ELR (cell line): ENCODE measurements at regions not wholly inside any gene's neighbourhood (a gene's known extent, or its start where the extent isn't known, plus 50 kb on each side); places are given as distances from the start of the nearest gene placed in this dataset.

Experiments
- DNase-seq: peaks from one replicate; pipeline ENCODE4 v3.0.0-alpha.2; 2015; ENCODE audit warnings: low read depth

DNA sequence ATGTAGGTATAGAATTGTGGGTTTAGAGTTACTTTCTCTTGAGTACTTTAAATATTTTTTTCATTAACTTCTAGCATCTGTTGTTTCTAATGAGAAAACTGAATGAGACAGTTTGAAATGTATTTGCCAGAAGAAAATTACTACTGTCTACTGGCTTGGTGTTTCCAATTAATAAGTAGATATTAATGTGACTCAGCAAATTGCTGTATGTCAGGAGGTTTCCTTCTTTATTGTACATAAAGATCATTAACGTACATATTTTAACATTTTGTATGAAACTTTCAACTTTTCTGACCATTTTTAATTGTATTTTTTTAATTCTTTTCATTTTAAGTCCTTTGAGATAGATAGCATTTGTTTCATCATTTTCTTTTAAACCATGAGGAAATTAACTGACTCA, 135.1 kb upstream of the SLC22A23 start:
- no peak for DNase-seq

DNA sequence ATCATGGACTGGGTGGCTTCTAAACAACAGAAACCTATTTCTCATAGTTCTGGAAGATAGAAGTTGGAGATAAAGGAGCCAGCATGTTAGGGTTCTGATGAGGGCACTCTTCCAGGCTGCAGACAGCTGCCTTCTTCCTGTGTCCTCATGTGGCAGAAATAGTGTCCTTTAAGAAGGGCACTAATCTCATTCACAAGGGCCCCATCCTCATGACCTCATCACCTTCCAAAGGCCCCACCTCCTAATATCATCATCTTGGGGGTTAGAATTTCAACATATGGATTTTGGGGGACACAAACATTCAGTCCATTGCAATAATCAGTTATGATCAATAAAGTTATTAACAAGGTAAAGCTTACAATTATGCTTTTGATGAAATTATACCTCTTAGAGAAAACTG, 130.8 kb upstream of the SLC22A23 start:
- no peak for DNase-seq

DNA sequence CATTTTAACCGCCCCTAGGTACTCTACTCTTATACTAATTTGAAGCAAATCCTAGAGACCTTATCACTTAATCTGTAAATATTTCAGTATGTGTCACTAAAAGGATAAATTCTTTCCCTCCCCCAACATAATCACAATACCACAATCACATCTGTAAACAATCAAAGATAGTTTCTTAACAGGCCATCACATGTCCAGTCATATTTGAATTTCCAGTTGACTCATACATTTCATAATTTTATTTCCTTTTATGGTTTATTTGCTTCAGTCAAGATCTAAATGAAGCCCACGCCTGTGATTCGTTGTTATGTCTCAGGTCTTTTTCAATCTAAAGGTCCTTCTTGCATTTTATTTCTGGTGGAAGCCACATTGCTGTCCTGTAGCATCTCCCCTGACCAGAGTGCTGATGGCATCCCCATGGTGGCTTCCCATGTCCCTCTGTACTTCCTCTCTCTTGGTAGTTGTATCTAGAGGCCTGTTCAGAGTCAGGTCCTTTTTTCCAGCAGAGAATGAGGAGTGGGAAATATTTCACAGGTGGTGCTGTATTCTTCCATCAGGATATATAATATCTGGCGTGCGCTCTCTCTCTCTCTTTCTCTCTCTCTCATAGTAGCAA, 128.6 kb upstream of the SLC22A23 start:
- peak; percentile 90 for DNase-seq

DNA sequence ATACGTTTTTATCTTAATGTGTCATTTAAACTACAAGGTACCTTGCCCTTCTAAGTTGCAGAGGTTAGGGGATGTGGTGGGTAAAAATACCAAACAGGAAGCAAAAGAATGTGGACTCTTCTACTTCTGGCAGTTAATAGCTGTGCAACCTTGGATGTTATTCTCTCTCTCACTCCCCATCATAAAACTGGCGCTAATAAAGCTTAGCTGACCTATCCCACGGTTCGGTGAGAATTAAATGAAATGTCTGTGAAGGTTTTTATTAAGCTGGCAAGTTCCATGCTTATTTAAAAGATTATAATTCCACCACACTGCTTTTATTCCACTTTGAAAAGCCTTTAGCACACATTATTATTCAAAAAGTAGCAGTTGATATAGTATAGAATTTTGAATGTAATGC, 127.8 kb upstream of the SLC22A23 start:
- peak; percentile 41 for DNase-seq

DNA sequence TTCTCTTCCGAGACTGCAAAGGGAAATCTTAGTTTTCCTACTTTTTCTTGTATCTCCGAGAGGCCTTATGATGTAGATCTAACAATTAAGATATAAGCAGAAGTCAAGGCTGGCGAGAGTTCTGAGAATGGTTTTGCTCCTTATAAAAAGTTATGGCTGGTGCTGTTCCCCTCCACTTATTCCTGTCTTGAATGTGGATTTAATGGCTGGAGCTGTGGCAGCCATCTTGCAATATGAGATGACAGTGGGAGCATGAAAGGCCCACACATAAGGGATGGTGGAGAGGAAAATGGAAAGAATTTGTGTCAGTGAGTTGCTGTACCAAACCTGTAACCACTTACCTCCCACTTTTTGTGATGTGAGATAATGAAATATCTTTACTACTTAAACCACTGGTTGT, 124.6 kb upstream of the SLC22A23 start:
- no peak for DNase-seq

DNA sequence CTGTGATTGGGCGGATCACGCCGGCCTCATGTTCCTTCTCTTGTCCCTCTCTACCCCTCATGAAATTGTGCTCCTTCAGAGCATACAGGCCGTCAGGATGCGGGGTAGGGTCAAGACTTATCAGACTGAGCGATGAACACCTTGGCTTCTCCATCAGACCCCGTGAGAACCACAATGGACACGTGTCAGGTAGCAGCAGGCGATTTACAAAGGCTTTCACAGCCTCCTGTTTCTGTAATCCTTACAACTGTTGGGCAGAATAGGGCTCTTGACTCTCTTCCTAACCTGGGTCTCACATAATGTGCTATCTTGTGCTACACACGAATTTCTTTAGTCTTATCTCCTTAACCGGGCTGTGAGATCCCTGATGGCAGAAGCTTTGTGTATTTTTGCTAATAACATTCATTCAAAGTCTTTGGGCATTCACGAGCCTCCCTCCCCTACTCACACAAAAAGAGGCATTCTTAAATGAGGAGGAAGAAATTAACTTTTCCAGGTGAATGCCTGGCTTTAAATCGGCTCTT, 122.9 kb upstream of the SLC22A23 start:
- DNase-seq: no peak

DNA sequence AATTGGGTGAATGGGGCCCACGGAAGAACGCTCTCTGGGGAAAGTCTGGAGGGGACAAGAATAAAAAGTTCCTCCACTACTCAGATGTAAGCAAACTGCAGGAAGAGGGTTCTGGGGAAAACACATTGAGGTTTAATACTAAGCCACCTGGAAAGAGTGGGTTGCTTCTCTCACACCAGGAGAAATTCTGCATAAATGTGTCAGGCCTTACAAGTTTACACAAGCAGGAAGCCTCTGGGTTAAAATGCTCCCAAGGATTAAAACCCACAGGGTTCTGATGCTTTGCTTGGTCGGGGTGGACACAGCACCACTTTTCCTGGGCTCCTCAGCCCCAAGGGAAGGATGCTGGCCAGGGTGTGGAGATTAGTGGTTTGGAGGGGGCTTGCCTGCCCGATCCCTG, 122.1 kb upstream of the SLC22A23 start:
- no peak for DNase-seq

DNA sequence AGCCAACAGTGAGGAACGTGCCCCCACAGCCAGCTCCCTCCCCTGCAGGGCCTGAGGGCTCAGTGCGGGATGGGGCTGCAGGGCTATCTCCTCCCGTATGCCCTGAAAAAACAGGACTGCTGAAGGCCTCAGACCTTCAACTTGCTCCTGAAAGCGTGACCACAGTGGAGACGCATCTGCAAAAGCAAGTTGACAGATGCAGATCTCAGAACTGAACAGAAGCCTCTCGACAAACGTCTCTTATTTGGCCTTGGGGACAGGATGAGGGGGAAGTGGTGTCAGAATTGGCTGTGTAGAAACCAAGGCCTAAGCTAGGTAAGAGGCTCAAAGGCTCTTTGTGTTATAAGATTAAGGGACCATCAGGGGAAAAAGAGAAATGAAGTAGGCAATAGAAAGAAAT, 120.7 kb upstream of the SLC22A23 start:
- no peak for DNase-seq

DNA sequence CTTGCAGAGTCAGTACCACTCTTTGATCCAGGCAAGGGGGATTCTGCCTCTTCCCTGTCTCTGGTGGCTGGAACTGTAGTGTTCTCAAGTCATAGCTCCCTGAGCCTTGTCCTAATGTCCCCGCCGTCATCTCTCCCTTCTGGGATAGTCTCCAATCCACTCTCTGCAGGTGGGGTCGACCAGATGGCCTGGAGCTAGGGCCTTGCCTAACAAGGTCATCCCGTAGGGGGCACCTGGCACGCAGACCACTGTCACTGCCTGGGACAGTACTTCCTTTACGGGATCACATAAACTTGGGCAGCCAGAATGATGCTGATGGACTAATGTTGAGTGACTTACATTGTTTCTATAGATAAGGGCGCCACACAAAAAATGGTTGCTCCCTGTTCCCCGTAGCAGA, 118.9 kb upstream of the SLC22A23 start:
- no peak for DNase-seq

DNA sequence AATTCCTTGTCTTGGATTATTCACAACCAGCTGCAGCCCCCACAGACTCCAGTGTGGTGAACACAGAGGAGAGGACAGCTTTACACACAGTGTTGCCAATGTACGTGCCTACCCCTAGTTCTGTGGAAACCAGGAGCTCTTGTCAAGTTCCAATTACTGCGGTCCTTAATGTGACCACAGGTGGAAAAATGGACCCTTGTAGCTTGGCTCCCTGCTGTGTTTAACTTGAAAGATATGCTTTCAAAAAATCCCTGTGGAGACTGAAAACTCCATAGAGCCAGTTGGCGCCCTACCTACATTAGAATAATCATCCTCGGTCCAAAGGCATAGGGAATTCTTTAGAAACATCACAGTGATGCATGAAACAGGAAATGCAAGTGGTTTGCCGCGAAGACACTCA, 118.3 kb upstream of the SLC22A23 start:
- no peak for DNase-seq

DNA sequence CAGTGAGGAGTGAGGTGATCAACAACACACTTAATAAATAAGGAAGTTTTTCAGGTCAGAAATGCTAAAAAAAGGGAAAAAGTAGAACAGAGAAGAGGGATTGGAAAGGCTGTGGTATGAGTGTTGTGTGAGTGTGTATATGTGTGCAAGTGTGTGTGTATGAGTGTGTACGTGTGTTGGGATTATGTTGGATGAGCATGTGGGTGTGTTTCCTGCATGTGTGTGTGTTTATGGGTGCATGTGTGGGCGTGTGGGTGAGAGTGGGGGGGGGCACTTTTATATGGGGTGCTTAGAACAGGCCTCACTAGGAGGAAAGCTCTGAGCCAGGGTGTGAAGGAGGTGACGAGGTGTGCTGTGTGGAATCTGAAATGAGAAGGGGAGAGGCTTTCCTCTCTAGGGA, 116.8 kb upstream of the SLC22A23 start:
- DNase-seq: no peak

DNA sequence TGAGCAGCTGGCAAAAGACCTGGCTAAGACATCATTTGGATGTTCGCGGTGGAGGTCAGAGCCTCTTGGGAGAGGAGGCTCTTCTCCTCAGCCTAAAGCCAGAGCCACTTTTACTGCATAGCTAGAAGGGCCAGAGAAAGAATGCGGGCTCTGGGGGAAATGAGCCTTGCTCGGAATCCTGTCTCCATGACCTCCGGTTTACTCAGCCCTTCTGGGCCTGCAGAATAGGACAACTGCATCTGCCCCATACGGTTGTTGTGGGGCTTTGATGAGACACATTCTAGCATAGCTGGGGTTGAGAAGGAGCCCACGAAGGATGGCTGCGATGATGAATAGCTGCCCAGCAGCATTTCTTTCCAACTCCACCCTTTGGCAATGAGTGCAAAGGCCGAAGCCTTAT, 115.0 kb upstream of the SLC22A23 start:
- DNase-seq: no peak

DNA sequence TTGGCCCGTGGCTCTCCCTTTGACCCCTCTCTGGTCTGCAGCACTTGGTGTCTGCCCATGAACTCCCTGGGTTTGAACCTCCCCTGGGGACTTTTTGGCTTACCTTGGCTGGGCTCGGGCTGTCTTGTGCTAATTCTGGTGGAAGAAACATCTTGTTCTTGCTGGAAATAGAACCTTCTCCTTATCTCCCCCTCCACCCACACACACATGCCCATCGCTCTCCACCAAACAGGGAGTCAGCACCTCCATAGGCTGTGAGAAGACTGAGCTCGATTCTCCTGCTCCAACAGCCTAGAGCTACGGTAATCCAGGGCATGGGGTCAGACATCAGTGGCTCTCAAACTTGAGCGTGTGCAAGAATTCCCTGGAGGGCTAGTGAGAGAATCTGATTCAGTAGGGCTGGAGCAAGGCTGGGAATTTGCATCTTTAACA, 114.4 kb upstream of the SLC22A23 start:
- no peak for DNase-seq

DNA sequence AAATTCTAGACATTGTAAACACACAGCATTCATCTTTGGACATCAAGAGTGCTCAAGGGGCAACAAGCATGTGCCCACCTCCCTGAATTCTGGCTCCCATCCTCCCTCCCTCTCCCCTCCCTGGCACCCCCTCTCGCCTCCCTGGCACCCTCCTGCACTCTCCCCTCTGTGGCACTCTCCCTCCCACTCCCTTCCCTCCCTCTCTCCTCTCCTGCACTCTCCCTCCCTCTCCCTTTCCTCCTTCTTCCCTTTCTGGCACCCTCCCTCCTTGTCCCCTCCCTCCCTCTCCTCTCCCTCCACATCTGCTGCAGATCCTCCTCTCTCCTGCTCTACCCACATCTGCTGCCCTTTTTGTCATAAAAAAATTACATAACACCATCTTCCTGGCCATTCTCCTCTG, 113.0 kb upstream of the SLC22A23 start:
- no peak for DNase-seq

DNA sequence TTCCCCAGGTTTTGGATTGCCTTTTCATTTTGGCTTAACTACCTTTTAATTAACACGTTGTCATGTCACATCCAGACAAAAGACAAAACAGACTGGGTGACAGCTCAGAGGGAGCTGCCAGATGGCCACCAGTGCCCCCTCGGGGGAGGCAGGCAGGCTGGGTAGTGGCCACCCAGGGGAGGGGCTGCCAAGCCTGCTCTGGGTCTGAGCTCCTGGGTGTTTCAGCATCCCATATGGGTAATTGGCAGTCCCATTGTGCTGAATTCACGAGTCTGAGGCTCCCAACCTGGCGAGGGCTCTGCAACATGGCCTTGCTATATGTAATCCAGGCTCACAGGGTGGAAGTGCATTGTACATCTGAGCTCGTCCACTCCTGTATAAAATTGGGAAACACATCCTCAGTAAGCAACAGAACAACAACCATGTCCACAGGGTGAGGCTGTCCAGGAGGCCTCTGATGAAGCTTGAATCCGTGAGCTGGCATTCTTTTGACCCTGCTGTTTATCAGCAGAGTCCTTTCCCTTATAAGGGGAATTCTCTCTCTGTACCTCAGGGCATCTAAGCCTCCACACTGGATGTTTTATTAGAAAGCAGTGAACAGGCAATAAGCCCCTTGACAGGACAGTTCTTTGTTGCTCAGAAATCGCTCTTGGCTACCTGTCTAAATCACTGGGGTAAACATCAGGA, 111.7 kb upstream of the SLC22A23 start:
- DNase-seq: no peak

DNA sequence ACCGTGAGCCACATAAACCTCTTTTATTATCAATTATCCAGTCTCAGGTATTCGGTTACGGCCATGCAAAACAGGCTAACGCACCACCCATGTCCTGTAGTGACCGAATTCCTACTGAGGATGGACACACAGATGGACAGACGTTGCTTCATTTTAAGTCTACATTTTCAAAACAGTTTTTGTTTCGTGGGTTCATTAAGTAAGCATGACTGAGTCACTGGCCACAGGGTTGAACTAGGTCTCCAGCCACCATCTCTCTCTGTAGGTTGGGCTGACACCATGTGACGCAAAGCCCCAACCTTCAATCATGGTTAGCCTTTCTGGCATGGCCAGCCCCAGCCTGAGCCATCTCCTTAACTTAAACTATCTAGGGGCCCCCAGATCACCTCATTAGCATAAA, 110.0 kb upstream of the SLC22A23 start:
- peak; percentile 60 for DNase-seq

DNA sequence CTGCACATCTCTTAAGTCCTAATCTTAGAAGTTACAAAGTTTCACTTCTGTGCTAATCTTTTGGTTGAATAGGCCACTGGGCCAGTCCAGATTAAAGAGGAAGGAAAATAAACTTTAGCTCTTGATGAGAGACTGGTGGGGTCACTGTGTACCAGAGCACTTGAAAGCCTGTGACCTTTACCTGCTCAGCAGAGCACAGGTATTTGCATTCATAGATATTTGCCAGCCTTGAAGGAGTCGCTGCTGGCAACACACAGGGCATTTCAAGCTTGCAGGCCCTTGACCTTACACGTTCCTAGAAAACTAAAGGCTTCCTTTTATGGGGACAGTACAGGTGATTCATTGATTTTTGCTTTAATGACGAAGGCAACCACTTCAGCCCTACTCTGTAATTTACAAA, 108.4 kb upstream of the SLC22A23 start:
- DNase-seq: no peak

DNA sequence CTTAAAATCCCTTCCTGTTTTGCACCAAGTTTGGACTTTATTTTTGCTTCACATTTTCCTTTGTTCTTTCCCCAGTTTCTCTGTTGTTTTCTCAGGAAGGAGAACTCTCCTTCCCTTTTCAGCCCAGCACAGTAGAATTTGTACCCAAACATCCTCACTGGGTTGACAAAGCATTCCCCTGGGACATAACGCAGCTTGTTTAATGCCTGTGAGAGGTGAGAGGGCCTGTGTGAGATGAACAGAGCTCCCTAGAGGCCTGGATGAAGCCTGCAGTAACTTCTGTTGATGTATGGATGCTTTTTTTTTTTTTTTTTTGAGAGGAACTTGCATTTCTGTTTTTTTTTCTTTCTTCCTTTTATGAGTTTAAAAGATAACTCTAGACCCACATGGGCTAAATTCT, 104.9 kb upstream of the SLC22A23 start:
- DNase-seq: peak; percentile 11

DNA sequence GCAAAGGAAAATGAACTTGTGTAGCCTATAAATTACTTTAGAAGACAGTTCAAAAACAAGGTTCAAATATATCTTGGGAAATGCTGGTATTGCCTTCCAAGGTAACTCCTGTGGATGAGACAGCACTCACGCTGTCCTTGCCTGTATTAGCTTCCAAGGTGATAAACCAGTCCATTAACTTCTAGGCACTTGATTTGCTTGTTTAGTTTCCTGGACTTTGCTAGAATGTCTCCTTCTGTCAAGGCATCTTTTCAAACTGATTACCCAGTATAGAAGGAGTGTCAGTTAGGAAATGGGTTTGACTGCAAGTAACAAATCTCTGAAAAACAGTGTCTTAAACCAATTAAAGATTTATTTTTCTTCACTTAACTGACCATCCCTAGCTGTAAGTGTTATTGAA, 103.4 kb upstream of the SLC22A23 start:
- DNase-seq: no peak

DNA sequence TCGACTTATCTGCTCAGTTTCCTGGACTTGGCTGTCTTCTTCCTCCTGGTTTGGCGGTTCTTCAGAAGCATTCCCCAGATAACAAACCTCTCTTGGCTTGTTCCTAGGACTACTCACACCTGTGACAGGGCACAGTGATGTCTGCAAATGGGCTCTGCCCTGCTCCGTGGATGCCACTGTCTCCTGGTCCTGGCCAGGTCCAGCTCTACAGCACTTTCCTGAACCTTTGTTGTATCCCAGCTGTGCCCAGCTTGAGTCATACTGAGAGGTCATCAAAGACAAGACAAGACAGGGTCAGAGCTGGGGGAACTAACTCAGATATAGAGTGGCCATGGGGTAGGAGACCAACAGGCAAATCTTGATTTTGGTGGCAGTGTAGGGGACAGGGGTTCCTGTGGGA, 102.7 kb upstream of the SLC22A23 start:
- DNase-seq: no peak

DNA sequence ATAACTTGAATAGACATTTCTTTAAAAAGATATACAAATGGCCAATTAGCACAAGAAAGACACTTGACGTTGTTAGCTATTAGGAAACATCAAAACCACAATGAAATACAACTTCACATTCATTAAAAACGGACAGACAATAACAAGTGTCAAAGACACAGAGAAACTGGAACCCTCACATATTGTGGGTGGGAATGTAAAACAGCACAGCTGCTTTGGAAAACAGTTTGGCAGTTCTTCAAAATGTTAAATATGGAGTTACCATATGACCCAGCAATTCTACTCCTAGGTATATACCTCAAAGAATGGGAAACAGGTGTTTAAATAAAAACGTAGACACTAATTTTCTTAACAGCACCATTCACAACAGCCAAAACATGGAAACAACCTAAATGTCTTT, 100.5 kb upstream of the SLC22A23 start:
- DNase-seq: no peak

DNA sequence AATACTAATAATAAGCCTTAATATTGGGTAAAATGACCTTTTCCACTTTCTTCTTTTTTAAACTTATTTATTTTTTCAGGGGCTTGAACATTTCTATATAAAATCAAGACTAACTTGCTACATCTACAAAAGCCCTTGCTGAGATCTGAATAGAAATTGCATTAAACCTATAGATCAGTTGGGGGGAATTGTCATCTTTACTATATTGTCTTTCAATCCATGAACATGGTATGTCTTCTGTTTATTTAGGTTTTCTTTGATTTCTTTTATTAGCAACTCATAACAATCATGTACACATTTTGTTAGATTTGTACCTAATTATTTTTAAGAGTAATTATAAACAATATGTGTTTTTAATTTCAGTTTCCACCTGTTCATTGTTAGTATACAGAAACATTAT, 96.4 kb upstream of the SLC22A23 start:
- no peak for DNase-seq

DNA sequence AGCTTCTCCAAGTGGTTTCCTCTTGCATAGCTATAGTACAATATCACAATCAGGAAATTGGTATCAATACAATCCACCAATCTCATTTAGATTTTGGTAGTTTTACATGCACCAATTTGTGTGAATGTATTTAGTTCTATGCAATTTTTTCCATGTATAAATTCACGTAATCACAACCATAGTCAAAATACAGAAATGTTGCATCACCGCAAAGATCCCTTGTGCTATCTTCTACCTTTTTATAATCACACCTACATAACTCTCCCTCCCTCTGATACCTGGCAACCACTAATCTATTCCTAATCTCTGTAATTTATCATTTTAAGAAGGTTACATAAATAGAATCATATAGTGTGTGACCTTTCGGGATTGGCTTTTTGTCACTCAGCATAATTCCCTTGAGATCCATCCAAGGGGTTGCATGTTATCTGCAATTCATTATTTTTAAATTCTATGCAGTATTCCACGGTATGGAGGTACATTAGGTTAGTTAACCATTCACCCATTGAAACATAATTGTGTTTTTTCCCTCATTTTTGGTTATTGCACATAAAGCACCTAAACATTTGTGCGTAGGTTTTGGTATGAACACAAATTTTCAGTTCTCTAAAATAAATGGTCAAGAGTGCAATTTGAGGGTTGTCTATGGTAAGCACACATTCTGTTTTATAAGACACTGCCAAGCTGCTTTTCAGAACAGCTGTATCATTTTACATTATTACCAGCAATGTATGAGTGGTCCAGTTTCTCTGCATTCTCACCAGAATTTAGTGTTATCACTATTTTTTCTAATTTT, 95.1 kb upstream of the SLC22A23 start:
- DNase-seq: no peak
